SK-N-SH (cell line): ENCODE measurements at regions not wholly inside any gene's neighbourhood (a gene's known extent, or its start where the extent isn't known, plus 50 kb on each side); places are given as distances from the start of the nearest gene placed in this dataset.

Source experiments
- CTCF ChIA-PET: fragments of 300-600, 350-600 bp; formaldehyde crosslinking; extraction: SDS; loops from one replicate; lab custom pipeline; 2021; lab: Yijun Ruan, JAX
- POLR2A ChIA-PET: fragments of 350-600 bp; sonication (Branson Sonifier 250); formaldehyde crosslinking; extraction: SDS; loops from one replicate; lab custom pipeline; 2020; ENCODE audit warnings: antibody characterized with exemption, inconsistent platforms; lab: Yijun Ruan, JAX
- DNase-seq: peaks from one replicate; pipeline ENCODE4 v3.0.0; 2012
- H2AFZ ChIP-seq: fragments of 200-600 bp; sonication (generic); 2 replicates; pipeline ENCODE4 v1.8.1; 2016; ENCODE audit warnings: antibody characterized with exemption, mild to moderate bottlenecking, low read depth
- H3F3A ChIP-seq: fragments of 200-600 bp; sonication (generic); replicated peaks from 2 replicates; pipeline ENCODE3; 2016; ENCODE audit warnings: antibody characterized with exemption, mild to moderate bottlenecking; ENCODE audit not compliant: insufficient read depth
- H3K27ac ChIP-seq, 2 experiments: fragments of 200-500 bp in 1 of 2; fragments of 200-600 bp in 1 of 2; sonication (Bioruptor generic) in 1 of 2; sonication (generic), shearing (Covaris generic) in 1 of 2; 2 replicates each; pipeline versions ENCODE4 v1.5.1 to v1.6.1; 2014 to 2016; ENCODE audit warnings: low read depth in 2 of 2, inconsistent platforms in 1 of 2, low read length in 1 of 2, mild to moderate bottlenecking in 1 of 2, mixed read lengths in 1 of 2
- H3K27me3 ChIP-seq: fragments of 200-600 bp; sonication (generic), shearing (Covaris generic); 2 replicates; pipeline ENCODE4 v1.6.1; 2016; ENCODE audit warnings: mixed run types; ENCODE audit not compliant: insufficient read depth
- H3K36me3 ChIP-seq, 2 experiments: fragments of 200-500 bp in 1 of 2; fragments of 200-600 bp in 1 of 2; sonication (Bioruptor generic) in 1 of 2; sonication (generic) in 1 of 2; replicated peaks in 1 of 2; 2 replicates each; pipeline versions ENCODE3 to v1.5.1; 2014 to 2016; ENCODE audit warnings: low read length in 1 of 2, mild to moderate bottlenecking in 1 of 2; ENCODE audit not compliant: insufficient read depth in 2 of 2, control insufficient read depth in 1 of 2
- H3K4me1 ChIP-seq, 2 experiments: fragments of 200-500 bp in 1 of 2; fragments of 200-600 bp in 1 of 2; sonication (Bioruptor generic) in 1 of 2; sonication (generic), shearing (Covaris generic) in 1 of 2; 2 replicates each; pipeline versions ENCODE4 v1.5.1 to v1.6.1; 2014 to 2016; ENCODE audit warnings: low read depth in 1 of 2, low read length in 1 of 2, mixed run types in 1 of 2; ENCODE audit not compliant: insufficient read depth in 2 of 2, control insufficient read depth in 1 of 2
- H3K4me2 ChIP-seq: fragments of 200-600 bp; sonication (generic), shearing (Covaris generic); 2 replicates; pipeline ENCODE4 v1.6.1; 2017; ENCODE audit warnings: mixed run types
- H3K4me3 ChIP-seq, 2 experiments: fragments of 200-500 bp in 1 of 2; fragments of 200-600 bp in 1 of 2; sonication (Bioruptor generic) in 1 of 2; sonication (generic), shearing (Covaris generic) in 1 of 2; 2 replicates each; pipeline versions ENCODE4 v1.5.1 to v1.8.1; 2014 to 2016; ENCODE audit warnings: low read depth in 2 of 2, inconsistent platforms in 1 of 2, low read length in 1 of 2, mild to moderate bottlenecking in 1 of 2, mixed read lengths in 1 of 2, moderate library complexity in 1 of 2
- H3K79me2 ChIP-seq: fragments of 200-600 bp; sonication (generic); 2 replicates; pipeline ENCODE4 v1.8.1; 2017; ENCODE audit warnings: mild to moderate bottlenecking; ENCODE audit not compliant: insufficient read depth
- H3K9ac ChIP-seq: fragments of 200-600 bp; sonication (generic); 2 replicates; pipeline ENCODE4 v1.6.1; 2017; ENCODE audit warnings: mixed run types
- H3K9me2 ChIP-seq: fragments of 200-600 bp; sonication (generic); 2 replicates; pipeline ENCODE4 v1.6.1; 2017; ENCODE audit warnings: mixed run types
- H3K9me3 ChIP-seq: fragments of 200-600 bp; sonication (generic); 2 replicates; pipeline ENCODE4 v1.6.1; 2017; ENCODE audit warnings: mixed run types, mild to moderate bottlenecking, moderate library complexity
- H4K20me1 ChIP-seq: fragments of 200-600 bp; sonication (generic); 2 replicates; pipeline ENCODE4 v1.6.1; 2017; ENCODE audit warnings: mild to moderate bottlenecking, mixed run types; ENCODE audit not compliant: insufficient read depth
- CHD2 ChIP-seq: fragments of 150-350 bp; IDR thresholded peaks from 2 replicates; pipeline ENCODE4 v1.6.1; 2018; ENCODE audit warnings: low read length; ENCODE audit not compliant: partially characterized antibody
- EZH2phosphoT487 ChIP-seq: fragments of 200-600 bp; sonication (generic); IDR thresholded peaks from 2 replicates; pipeline ENCODE4 v1.6.1; 2017; ENCODE audit warnings: low read depth, mixed run types, mild to moderate bottlenecking, antibody characterized with exemption, moderate library complexity, borderline replicate concordance
- FOXJ3 ChIP-seq: sonication (generic); formaldehyde crosslinking; IDR thresholded peaks from 2 replicates; pipeline ENCODE4 v1.5.1; 2020; ENCODE audit warnings: mild to moderate bottlenecking, missing genetic modification reagents
- FOXM1 ChIP-seq: IDR thresholded peaks from 2 replicates; pipeline ENCODE4 v1.4.0; 2012; ENCODE audit warnings: low read depth, mild to moderate bottlenecking
- GATA2 ChIP-seq: sonication (generic); formaldehyde crosslinking; IDR thresholded peaks from 2 replicates; pipeline ENCODE4 v1.5.0; 2020; ENCODE audit warnings: mild to moderate bottlenecking, missing genetic modification reagents
- JUND ChIP-seq: IDR thresholded peaks from 2 replicates; pipeline ENCODE4 v1.4.0; 2012
- MXI1 ChIP-seq: IDR thresholded peaks from 2 replicates; pipeline ENCODE4 v1.6.1; 2012; ENCODE audit warnings: mild to moderate bottlenecking, low read depth, low read length, improper control_type of control experiment
- NFIC ChIP-seq: IDR thresholded peaks from 2 replicates; pipeline ENCODE4 v1.4.0; 2012; ENCODE audit warnings: borderline replicate concordance
- PBX3 ChIP-seq: IDR thresholded peaks from 2 replicates; pipeline ENCODE4; 2012
- REST ChIP-seq: IDR thresholded peaks from 2 replicates; pipeline ENCODE4 v1.6.1; 2012; ENCODE audit warnings: mild to moderate bottlenecking, low read depth, low read length, moderate library complexity
- RXRA ChIP-seq: IDR thresholded peaks from 2 replicates; pipeline ENCODE4 v1.4.0; 2012; ENCODE audit warnings: low read depth, mild to moderate bottlenecking, borderline replicate concordance
- TAF1 ChIP-seq: IDR thresholded peaks from 2 replicates; pipeline ENCODE4 v1.6.1; 2012; ENCODE audit warnings: low read depth, mild to moderate bottlenecking, low read length, moderate library complexity, borderline replicate concordance
- TEAD4 ChIP-seq: IDR thresholded peaks from 2 replicates; pipeline ENCODE4 v1.4.0; 2012; ENCODE audit warnings: mild to moderate bottlenecking, borderline replicate concordance; ENCODE audit not compliant: insufficient read depth
- USF1 ChIP-seq: IDR thresholded peaks from 2 replicates; pipeline ENCODE4 v1.4.0; 2012; ENCODE audit warnings: low read depth, borderline replicate concordance
- USF2 ChIP-seq: fragments of 150-350 bp; IDR thresholded peaks from 2 replicates; pipeline ENCODE4 v1.6.1; 2017; ENCODE audit warnings: antibody characterized with exemption, low read length, low read depth, borderline replicate concordance
- YY1 ChIP-seq: IDR thresholded peaks from 2 replicates; pipeline ENCODE4 v1.4.0; 2012; ENCODE audit warnings: low read depth, mild to moderate bottlenecking
- ZBTB33 ChIP-seq: IDR thresholded peaks from 2 replicates; pipeline ENCODE4 v1.4.0; 2012; ENCODE audit warnings: low read depth, borderline replicate concordance
- WGBS: methylation state at CpG from one replicate; pipeline ENCODE4 v1.1.6; 2017; ENCODE audit warnings: low lambda C conversion rate; 5-methylcytosine and 5-hydroxymethylcytosine counted together

GRCh38 chr19:28505134-28505533 lies 707.8 kb downstream of the UQCRFS1 start:
- Histone ChIP-seq H3K27ac (no peak overlapping the region), H3K36me3 (no peaks in the 10 kb centered on the region), H3K4me1 (no peaks in the 10 kb centered on the region), H3K27me3 (peaks cover 11% of the 10 kb centered on the region; the same call in 1 of the 2 replicates), H4K20me1 (no peaks in the 10 kb centered on the region), H3K9ac (no peak overlapping the region), H2AFZ (no peak overlapping the region), H3K4me2 (no peak overlapping the region), H3F3A (no peaks in the 10 kb centered on the region), H3K9me3 (no peaks in the 10 kb centered on the region), H3K4me3 (no peak overlapping the region), H3K9me2 (no peaks in the 10 kb centered on the region), H3K79me2 (no peaks in the 10 kb centered on the region)
- CTCF ChIA-PET: no interaction called here
- POLR2A ChIA-PET: no interaction called here
- DNase-seq: no peak
- no peak for TF ChIP-seq MXI1
- TF ChIP-seq FOXM1: no peak
- TF ChIP-seq USF1: no peak
- no peak for TF ChIP-seq ZBTB33
- no peak for TF ChIP-seq PBX3
- no peak for TF ChIP-seq CHD2
- no peak for TF ChIP-seq GATA2
- no peak for TF ChIP-seq JUND
- no peak for TF ChIP-seq USF2
- no peak for TF ChIP-seq NFIC
- TF ChIP-seq FOXJ3 (CRISPR knock-in tag): no peak
- TF ChIP-seq YY1: no peak
- TF ChIP-seq REST: no peak
- no peak for TF ChIP-seq TEAD4
- no peak for TF ChIP-seq TAF1
- TF ChIP-seq RXRA: no peak
- TF ChIP-seq EZH2phosphoT487: no peak
- 0% methylated on average over 1 of the region's 3 CpGs for WGBS
